ENCODE measurements at regions not wholly inside any gene's neighbourhood (a gene's known extent, or its start where the extent isn't known, plus 50 kb on each side); places are given as distances from the start of the nearest gene placed in this dataset.

DNA sequence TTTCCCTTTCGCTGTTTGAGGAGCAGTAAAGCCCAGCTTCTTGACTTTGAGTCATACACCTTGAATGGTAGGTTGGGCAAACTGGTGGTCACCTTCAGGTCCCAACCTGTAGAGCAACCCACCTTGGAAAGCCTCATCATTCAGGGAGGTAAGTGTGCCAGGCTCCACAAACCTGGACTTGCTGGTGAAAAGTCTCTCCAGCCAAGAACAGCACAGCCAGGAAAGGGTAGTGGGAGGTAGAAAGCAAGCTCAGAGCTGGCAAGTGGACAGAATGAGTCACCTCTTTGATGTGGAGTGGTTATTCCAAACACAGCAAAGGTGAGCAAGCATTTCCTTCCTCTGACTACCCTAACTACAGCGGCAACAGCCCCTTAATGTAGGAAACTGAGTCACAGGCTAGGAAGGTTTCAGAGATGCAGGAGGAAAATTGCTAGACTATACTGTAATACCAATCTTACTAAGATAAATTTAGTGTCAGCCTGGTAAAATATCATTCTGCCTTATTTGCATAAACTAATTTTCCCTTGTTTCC, 117.5 kb upstream of the MTAP start:
- H3K4me3 ChIP-seq (ENCODE audit: control insufficient read depth, low read depth, low read length), result no peak overlapping the region
- peak; percentile 91 for DNase-seq (ENCODE audit: low read depth)
- no peak for TF ChIP-seq CTCF (conservative IDR thresholded peaks at IDR 0.05; ENCODE audit: control insufficient read depth, insufficient read depth, low read depth, low read length)

DNA sequence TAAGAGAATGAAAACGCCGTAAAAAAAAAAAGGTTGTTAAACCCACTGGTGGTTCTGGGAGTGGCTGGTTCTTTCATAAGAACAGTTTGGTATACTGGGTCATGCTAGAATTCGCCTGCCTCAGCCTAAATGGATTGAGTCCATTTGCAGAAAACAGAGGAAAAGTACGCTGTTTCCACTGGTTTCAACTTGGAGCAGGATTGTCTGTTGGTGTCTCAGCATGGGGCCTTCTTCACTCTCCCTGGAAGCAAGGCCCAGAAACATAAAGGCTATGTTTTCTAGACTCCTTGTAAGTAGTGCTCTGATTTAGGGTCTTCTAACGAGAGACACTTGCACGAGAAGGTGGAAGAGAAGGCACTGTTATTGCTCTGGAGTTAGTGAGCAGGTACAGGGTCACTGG, 116.9 kb upstream of the MTAP start:
- H3K4me3 ChIP-seq (ENCODE audit: control insufficient read depth, low read depth, low read length), result no peak overlapping the region
- DNase-seq (ENCODE audit: low read depth), result no peak
- no peak for TF ChIP-seq CTCF (conservative IDR thresholded peaks at IDR 0.05; ENCODE audit: control insufficient read depth, insufficient read depth, low read depth, low read length)

DNA sequence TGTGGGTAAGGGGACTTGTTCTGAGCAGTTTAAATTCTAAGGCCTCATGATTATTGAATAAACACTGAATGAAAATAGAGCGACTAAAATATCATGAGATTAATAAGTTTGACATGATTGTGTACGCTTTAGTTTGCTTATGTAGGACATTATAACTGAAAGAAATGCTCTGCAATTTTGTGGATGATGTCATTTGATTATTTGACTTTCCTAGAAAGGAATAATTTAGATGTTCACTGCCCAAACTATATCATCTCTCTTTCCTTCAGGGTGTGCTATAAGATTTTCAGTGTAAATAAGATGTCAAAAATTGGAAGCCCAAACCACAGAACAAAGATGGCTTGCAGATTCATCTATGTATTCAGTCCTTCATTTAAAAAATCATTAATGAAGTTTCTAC, 115.7 kb upstream of the MTAP start:
- DNase-seq (ENCODE audit: low read depth), result no peak
- TF ChIP-seq CTCF (conservative IDR thresholded peaks at IDR 0.05; ENCODE audit: control insufficient read depth, insufficient read depth, low read depth, low read length), result no peak
- no peak overlapping the region for H3K4me3 ChIP-seq (ENCODE audit: control insufficient read depth, low read depth, low read length)

GRCh38 chr9:21687351-21687750, 115.1 kb upstream of the MTAP start:
- no peak overlapping the region for H3K4me3 ChIP-seq (ENCODE audit: control insufficient read depth, low read depth, low read length)
- no peak for TF ChIP-seq CTCF (conservative IDR thresholded peaks at IDR 0.05; ENCODE audit: control insufficient read depth, insufficient read depth, low read depth, low read length)
- no peak for DNase-seq (ENCODE audit: low read depth)

DNA sequence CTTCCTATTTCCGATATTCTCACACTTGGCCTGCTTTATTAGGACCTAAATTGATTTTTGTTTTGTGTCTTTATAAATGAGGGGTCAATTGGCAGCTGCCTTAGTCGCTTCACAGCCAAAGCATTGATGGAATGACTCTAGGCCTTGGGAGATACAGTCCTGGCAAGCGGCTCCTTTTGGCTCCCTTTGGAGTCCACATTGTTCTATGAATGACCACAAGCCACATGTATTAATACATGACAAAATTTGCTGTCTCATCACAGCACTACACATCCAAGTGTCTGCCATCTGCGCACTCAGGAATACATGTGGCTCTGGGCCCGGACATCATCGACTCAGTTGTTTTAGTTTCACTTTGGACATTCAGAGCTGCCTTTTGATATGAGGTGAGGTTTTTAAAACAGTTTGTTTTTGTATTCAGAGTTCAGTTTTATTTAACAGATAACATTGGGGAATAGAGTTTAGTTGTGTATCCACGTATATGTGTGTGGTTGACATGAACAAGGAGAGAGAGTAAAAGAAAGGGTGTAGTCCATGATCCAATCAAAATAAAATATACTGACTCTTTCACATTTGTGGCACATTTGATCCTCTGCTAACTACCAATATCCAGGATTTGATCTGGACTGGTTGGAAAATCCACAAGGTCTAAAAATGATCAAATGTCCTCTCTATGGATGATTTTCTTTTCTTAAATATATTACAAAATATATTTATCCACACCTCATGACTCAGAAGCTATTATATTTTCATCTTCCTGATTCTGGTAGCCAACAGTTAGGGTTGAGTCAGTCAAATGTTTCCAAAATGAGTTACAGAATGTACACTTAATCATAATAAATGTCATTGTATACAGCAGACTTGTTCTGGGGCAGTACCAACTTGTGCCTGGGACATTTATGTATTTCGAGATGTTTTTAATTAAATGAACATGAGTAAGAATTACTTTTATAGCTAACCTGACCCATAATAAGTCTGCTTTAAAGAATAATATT, 114.0 kb upstream of the MTAP start:
- DNase-seq (ENCODE audit: low read depth), result peak; percentile 98
- peak overlapping the region; percentile 45 for H3K4me3 ChIP-seq (ENCODE audit: control insufficient read depth, low read depth, low read length)
- no peak for TF ChIP-seq CTCF (conservative IDR thresholded peaks at IDR 0.05; ENCODE audit: control insufficient read depth, insufficient read depth, low read depth, low read length)

GRCh38 chr9:21689854-21690253, 112.6 kb upstream of the MTAP start:
- no peak overlapping the region for H3K4me3 ChIP-seq (ENCODE audit: control insufficient read depth, low read depth, low read length)
- TF ChIP-seq CTCF (conservative IDR thresholded peaks at IDR 0.05; ENCODE audit: control insufficient read depth, insufficient read depth, low read depth, low read length), result no peak
- DNase-seq (ENCODE audit: low read depth), result peak; percentile 80
